HG02981 (cell line): ENCODE measurements at regions not wholly inside any gene's neighbourhood (a gene's known extent, or its start where the extent isn't known, plus 50 kb on each side); places are given as distances from the start of the nearest gene placed in this dataset.

Experiments used
- ATAC-seq: cut with Tn5 transposase; IDR thresholded peaks from one replicate; pipeline ENCODE4 v1.9.1; 2021; ENCODE audit warnings: mild to moderate bottlenecking, moderate library complexity; ENCODE audit not compliant: unreplicated experiment

DNA sequence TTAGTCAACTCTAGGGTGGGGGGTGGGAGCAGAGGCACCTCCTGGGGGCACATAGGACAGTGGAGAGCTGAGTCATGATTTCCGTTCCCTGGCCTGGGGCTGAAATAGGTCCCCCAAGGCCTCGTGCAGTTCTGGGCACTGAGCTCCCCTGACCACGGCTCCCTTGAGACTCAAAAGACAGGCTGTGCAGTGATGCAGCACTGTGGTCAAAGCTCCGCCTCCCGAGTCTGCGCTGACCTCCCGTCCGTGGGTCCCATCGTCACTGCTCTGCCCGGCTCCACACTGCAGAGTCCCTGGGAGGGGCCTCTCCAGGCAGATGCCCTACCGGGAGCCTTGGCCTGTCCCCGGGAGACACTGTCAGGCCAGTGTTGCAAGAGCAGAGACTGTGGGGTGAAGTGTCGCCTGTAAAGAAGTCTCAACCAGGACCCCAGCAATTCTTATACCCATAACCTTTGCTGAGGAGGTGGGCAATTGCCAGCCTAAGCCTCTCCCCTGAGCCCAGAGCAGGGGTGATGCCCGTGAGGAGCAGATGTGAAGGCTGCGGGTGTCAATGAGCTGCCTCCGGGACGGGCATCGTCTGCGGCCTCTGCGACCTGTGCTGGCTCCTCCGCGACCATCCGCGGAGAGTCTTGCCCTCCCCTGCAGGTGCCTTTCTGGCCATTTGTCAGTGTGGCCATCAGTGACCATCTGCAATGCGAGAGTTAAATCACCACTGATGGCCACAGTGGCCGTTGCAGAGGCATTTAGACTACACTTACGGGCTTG, 877.3 kb downstream of the BRD1 start:
- no peak for ATAC-seq

DNA sequence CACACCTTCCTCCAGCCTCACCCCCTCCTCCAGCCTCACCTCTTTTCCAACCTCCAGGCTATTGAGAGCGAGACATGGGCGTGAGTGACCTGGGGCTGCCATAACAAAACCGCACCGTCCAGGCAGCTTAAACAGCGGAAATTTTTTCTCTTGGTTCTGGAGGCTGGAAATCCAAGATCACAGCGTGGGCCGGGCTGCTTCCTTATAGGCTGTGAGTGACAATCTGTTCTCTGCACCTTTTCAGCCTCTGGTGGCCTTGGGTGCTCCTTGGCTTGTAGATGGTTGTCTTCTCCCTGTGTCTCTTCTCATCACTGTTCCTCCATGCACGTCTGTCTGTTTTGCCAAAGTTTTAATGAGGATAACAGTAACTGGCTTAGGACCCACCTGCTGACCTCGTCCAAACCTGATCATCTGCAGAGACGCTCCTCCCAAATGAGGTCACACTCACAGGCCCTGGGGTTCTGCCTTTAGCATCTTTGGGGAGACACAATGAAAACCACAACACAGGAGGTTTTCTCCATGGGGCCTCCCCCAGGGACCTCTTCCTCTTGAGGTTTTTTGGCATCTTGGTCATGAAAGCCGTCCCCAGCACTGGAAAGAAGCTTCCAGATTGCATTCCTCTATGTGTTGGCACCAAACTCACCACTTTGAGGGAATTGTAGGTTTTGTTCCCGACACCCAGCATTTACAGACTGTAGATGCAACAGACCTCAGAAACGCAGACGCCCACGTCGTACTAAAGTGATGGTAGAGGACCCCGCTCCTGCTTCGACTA, 878.1 kb downstream of the BRD1 start:
- no peak for ATAC-seq

DNA sequence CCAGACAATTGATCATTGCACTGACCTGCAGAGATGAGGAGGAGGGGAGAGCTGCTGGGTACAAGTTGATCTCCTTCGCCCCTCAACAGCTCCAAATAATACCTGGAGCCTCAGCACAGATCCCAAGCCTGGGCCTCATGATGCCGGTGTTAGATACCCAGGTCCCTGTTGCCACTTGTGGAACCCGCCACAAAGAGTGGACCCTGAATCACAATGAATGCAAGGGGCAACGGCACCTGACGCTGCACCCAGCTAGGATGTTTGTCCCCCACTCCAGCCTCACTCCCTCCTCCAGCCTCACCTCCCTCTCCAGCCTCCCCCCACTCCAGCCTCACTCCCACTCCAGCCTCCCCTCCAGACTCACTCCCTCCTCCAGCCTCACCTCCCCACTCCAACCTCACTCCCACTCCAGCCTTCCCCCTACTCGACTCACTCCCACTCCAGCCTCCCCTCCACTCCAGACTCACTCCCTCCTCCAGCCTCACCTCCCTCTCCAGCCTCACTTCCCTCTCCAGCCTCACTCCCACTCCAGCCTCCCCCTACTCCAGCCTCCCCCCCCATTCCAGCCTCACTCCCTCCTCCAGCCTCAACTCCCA, 879.0 kb downstream of the BRD1 start:
- no peak for ATAC-seq

DNA sequence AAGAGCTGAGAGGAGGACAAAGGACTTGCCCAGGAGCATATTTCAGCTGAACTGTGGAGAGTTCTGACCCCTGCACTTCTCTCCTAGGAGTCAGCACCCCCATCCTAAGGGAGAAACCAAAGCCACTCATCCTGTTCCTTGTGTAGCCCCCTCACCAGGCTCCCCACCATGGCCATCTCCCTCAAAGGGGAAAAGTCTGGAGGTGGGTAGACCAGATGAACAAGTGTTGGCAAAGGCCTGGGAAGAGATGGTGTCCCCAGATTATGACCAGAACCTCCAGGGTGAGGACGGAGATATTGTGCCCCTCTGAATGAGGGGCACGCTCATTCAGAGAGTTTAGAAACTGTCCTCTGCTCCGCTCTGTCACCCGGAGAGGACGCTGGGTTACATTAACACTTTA, 880.0 kb downstream of the BRD1 start:
- no peak for ATAC-seq

DNA sequence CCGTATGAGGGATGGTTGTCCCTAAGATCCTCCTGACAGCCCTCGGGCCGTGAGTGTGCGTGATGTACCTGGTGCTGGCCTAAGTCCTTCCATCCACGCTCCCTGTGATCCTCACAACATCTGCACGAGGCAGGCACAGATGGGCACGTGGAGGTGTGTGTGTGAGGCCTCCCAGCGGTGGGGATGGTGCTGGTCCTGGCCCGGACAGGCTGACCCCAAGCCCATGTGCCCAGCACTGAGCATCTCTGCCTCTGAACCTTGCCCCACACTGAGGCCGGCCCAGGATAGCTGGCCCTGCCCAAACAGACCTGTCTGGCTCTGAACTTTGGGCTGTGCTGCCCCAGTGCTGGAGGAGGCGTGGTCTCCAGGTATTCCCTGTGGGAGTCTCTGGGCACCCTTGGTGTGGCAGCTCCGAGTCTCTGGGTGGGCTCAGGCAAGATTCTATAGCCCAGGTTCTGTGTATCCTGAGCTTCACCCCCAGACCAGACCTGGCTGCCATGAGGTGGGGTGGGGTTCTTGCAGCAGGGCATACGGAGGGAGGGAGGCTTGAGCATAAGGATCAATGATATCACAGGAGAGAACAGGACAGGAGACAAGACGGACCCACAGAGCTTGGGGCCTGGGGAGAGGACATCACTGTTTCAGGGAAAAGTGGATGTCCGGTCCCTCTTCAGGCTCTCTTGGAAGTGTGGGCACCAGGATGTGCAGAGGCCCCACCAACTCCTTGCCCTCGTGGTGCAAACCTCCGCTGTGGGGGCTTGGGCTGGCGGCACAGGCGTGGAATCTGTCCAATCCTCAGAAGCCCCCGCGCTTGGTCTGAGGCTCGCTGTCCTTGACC, 881.8 kb downstream of the BRD1 start:
- no peak for ATAC-seq

DNA sequence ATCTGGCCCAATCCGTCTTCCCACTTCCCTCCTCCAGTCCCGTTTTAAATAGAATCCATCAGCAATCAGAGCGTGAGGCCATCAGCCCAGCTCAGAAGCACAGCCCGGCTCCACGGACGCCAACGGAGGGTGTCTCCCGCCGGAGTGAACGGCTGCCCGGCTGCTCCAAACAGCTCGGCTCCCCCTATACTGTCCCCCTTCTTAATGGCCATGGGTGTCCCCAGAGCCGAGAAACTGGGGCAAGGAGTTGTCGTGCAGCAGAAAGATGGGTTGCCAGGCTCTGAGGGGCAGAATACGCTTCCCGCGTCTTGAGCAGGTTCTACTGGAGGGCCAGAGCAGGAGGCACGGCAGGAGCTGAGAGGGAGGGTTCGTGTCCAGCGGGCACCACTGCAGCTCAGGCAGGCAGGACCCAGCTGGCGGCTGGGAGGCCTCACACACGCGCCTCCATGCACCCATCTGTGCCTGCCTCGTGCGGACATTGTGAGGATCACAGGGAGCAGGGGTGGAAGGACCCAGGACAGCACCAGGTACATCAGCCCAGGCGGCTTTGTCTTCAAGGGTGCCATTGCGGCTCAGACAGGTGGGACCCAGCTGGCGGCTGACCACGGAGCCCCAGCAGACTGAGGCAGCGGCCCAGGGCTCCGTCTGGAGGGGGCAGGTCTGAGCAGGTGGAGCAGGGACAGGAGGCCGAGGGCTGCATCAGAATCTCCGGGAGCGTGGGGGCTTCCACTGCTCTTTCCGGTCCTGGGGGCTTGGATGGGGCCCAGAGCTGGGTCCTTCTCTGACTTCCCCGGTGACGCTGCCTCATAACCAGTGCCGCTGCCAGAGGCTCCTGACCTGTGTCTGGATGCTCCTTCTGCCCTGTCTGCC, 882.7 kb downstream of the BRD1 start:
- no peak for ATAC-seq

DNA sequence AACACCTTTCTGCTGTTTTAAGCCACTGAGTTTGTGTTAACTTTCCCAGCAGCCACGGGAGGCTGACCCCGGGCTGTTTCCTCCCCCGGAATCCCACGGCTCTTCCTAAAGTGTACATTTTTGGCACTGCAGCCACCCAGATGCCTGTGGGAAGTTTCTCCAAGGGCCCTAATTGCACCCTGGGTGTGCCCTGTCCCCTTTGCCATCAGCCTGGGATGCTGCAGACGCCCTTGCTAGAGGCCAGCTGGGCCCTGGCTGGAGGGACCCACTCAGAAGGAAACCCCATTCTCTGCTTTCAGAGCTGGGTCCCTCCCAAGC, 883.3 kb downstream of the BRD1 start:
- ATAC-seq: no peak

DNA sequence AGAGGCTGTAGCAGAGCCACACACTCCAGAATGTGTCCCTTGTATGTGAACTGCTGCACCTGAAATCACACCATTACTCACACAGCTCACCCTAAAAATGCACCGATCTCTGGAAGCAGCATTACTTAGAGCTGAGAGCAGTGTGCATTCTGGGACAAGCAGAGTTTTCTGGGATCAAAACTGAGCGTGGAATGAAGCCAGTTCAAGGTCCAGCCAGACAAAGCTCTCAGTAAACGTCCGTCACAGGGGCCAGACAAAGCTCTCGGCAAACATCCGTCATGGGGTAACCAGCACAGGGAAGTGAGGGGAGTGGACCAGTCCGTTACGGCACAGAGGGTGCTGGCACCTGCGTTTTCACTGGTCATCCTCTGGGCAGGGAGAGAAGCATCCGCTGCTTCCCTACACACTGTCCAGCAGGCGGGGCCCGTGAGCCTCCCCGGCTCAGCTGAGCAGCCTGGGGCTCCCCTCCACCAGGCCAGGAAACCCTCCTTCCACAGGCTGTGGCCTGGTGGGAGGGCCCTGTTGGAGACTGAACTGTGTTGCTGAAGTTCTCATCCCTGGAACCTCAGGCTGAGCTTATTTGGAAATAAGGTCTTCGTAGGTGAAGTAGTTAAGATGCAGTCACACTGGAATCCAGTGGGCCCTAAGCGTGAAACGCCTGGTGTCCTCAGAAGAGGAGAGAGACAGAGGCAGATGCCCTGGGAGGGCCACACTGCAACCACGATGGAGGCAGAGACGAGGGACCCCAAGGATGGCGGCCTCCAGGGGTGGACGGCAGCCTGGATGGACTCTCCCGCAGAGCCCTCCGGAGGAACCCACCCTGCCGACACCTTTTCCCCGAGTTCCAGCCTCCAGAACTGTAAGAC, 883.9 kb downstream of the BRD1 start:
- ATAC-seq: no peak

DNA sequence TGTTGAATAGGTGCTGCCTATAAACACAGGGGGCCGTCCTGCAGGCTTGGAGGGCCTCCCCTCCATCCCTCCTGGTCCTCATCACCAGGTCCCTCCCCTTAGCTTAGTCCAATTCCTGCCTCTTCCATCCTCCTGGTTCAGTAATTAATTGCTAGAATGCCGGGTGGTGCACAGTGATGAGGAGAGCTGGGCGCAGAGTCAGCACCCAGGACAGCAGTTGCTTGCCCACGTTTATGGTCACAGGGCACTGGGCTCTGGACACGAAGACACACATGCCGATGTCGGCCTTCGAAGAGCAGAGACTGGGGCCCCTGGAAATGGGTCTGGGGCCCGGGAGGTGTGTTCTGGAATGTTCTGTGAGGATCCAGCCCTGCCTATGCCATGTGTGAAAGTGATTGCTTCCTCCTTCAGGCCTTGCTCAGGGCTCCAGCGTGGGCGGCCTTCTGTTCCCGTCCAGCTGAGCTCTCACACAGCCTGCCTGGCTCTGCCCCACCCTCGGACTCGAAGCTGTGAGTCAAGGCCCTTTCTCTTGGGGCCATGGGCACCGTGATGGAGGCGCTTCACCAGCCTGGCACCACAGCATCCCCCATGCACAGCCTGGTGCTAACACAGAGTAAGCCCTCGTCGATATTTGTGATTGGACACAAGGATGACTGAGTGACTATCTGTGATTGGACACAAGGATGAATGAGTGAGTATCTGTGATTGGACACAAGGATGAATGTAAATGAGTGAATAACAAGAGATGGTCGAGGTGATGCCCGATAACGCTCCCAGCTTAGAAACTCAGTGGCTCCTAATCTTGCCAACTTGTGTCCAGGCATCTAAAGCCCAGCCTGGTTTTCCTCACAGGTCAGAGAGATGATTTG, 884.7 kb downstream of the BRD1 start:
- no peak for ATAC-seq

DNA sequence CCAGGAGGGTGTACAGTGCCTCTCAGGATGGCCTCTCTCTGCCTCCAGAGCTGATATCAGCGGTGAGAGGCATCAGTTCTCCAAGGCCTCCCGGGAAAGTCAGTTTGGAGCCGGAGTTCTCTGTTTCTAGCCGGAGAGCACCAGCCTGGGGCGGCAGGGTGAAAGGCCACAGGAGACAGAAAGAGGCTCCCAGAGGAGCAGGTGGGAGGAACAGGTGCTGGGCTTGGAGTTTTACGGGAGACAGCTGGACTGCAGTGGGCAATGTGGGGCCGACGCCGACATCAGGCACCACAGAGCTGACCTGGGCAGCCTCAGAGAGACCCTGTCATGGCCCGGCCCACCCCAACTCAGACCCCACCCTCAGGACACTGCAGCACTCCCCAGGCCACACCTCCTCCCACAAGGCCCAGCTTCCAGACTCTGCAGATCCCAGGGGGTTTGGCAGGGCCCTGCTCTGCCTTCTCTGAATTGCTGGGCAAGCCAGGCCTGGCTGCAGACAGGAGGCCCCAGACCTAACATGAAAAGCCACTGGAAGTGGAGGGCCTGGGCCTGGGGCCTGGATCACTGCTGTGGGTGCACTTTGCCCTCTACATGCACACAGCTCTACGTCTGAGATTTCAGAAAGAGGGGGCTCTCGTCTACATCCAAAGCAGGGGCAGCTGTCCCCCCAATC, 885.6 kb downstream of the BRD1 start:
- ATAC-seq: no peak

DNA sequence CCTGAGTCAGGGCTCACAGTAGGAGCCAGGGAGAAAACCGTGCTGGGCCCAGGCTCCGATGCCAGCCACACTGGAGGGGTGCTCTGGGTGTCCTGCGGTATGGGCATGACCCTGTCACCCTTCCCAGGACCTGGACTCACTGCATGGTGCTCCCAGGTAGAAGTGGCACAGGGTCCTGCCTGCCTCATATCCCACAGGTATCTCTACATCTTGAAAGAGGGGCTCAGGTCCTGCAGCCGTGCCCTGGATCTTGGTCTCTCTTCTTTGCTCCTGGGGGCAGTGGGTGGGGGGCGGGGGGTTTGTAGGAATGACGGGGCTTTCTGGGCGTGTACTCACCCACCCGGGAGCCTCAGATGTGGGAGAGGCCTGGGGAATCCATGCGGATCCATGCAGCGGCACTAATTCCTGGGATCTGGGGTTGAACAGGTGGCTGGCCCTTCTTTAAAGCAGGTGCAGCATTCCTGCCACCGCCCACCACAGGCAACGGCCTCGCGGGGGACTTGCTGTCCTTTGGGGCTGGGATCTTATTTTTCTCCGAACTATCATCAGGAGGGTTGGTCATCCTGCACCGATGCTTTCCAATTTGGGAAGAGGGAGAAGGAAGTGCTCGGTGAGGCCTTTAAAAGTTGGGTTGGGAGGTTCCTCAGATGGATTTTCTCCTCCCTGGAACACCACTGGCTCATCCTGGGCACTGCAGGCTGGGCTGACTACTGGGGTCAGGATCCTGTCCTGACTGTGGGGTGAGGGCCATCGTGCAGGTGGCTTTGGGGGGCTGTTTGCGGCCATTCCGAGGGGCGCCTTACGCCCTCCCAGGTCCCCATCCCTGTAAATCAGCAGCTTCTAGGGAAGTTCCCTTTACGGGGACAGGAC, 886.4 kb downstream of the BRD1 start:
- no peak for ATAC-seq

DNA sequence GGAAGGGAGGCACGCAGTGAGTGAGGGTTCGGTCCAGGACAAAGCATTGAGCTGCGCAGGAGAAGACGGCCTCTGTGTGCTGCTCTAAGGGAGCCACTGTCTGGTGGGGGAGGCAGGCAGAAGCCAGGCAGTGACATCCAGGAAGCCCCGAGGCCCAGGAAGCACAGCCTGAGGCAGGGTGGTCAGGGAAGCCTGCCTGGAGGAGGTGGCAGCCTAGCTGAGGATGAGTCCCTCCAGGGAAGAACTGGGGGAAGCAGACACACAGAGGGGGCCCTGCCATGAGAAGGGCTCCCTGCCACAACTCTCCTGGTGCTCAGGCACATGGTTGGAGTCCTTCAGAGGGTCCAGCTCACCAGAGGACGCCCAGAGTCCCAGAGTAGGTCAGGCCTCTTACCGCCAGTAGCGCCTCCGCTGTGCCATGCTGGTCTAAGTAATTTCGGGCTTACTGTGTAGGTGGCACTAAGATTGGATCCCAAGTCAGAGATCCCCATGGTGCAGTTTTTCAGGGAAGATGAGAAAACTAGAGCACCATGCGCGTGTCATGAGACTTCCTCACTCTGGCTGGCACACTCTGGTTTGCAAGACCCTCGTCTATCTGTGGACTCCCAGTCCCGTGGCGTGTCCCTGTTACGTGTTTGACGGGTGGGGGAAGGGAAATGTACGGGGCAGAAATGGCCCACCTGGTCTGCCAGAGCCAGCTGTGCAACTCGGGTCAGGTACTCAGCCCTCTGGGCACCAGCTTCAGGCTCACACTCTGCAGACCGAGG, 887.2 kb downstream of the BRD1 start:
- ATAC-seq: no peak

DNA sequence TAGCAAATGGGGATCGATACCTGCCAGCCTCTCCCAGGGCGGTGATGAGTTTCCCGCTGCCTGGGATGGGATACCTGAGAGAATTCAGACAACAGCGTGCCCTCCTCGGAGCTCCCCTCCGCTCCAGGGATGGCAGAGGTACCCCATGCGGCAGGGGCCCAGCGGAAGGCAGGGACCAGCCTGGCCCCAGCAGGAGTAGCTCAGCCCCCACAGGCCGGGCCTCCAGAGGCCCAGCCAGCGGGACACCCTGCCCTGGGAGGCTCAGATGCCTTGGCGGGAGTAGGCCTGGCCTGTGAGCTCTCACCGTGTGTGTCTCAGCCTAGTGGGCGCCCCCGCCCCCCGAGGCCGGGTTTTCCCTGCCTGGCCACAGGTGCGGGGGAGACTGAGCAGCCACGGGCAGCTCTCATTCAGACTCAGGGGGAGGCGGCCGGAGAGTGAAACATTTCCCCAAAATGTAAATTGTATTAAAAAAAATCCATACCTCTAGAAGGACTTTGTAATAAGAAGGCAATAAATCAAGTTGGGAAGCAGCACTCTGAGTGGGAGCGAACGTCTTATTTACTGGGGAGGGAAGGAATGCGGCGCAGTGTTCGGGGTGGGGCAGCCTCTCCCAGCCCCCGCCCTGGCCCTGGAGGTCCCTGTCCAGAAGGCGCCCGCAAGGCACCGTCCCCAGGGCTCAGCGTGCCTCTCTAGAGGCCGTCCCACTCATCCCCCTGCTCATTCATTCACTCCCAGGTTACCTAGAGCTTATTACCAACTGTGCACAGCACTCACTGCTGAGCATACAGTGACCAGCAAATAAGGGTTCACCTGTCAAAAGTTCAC, 888.0 kb downstream of the BRD1 start:
- ATAC-seq: no peak

DNA sequence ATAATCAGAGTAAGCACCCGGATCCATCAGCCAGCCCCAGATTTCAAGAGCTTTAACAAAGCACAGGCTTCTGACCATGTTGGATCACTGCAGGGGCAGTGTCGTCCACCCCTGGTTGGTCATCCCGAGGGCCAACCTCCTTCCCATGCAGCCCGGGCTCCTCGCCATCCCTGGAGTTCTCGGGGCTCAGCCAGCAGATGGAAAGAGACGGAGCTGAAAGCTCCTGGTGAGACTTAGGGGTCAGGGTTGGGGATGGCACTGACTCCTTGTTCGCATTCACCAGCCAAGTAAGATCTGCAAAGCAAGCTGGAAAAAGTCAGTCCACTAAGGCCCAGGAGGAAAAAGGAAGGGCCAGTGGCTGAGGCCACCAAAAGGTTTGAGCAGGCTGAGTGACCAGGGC, 888.9 kb downstream of the BRD1 start:
- ATAC-seq: no peak

DNA sequence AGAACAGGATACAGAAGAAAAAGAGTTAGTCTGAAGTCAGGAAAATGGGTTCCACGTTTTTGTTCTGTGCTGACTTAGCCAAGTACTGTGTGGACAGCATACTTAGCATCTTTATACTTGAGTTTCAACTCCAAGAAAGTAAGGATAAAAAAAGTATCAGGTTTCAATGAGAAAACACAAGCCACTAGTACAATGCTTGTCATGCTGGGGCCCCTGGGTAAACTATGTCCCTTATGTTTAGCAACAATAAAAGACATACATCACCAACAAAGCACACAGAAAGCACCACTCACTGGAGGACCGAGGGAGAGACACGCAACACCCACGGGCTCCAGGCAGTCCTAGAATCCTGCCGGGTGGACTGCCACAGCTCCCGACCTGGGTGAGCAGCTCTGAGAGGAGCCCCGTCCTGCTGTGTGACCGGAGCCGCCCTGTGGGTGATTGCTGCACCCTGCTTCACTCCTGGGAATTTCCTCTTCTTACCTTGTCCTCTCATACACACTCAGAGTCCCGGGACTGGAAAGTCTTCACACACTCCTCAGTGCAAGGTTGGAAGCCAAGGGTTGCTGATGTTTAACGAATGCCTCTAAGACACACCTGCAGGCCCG, 890.5 kb downstream of the BRD1 start:
- no peak for ATAC-seq
